GM12873 (cell line): ENCODE measurements at regions not wholly inside any gene's neighbourhood (a gene's known extent, or its start where the extent isn't known, plus 50 kb on each side); places are given as distances from the start of the nearest gene placed in this dataset.

Experiments used
- TF ChIP-seq, protein P1 (sequence below): IDR thresholded peaks from 2 replicates; pipeline ENCODE4 v1.5.1; 2012; ENCODE audit warnings: low read depth, mild to moderate bottlenecking, moderate library complexity, low read length, control low read depth; ENCODE audit not compliant: insufficient read depth; ENCODE audit errors: missing control alignments

DNA sequence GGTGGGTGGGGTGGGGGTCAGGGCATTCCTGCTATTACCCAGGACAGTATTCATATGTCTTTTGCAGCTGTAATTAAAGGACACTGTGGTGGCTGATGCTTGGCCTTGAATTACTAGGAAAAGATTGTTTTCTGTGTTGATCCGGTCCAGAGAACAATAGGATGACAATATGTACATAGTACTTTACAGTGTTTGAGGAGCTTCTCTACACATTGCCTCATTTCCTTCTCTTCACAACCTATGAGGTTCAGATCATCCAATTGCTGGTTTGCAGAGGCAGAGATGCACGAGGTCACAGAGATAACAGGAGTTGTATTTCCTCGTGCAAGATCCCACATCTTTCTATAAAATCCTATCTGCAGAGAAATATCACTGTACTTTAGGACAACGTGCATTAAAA is 119.5 kb downstream of the LIPG start:
- TF ChIP-seq, protein P1, sequence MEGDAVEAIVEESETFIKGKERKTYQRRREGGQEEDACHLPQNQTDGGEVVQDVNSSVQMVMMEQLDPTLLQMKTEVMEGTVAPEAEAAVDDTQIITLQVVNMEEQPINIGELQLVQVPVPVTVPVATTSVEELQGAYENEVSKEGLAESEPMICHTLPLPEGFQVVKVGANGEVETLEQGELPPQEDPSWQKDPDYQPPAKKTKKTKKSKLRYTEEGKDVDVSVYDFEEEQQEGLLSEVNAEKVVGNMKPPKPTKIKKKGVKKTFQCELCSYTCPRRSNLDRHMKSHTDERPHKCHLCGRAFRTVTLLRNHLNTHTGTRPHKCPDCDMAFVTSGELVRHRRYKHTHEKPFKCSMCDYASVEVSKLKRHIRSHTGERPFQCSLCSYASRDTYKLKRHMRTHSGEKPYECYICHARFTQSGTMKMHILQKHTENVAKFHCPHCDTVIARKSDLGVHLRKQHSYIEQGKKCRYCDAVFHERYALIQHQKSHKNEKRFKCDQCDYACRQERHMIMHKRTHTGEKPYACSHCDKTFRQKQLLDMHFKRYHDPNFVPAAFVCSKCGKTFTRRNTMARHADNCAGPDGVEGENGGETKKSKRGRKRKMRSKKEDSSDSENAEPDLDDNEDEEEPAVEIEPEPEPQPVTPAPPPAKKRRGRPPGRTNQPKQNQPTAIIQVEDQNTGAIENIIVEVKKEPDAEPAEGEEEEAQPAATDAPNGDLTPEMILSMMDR: no peak

DNA sequence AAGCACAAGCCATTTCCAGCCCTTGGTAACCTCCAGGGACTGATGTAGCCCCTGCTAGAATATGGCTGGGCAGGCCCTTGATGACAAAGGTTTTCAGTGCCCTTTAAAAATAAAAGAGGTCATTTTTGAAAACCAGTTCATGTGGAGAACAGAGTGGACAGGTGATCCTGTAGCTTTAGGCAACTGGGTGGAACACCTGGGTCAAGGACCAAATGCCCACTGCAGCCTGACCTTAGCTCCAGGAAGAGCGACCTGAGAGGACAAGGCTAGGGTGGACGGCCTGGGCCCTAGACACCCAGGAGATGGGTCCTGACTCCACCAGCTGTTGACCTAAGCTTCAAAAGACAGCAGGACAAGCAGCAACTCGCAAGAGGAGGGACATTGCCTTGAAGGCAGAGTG is 116.6 kb downstream of the LIPG start:
- TF ChIP-seq, protein P1: no peak

DNA sequence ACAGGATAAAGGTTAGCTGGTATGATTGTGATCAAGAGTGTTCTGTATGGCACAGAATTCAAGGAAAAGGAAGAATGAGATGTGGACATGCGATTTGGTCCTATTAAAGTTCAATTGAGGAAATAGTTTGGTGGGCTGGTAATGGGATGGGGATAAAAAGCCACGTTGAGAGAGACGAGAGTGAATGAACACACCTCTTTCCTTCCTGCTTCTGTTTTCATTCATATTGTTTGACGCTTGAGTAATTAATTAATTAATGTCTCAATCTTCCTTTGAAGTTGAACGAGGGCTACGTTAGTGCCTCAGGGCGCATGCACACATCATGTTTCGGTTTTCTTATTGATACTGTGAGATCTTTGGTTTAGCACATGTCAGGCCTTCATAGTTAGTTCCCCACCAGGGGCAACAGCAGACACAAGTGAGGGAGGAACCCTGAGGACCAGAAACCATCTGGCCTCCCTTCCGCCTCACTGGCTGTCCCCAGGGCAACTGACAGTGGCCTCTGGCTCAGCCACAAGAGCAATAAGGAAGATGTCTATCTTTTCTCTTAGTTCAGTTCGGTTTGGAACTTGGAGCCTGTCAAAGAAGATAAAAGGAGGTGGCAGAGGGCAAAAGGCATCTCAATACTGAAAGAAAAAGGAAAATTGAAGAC is 116.0 kb downstream of the LIPG start:
- TF ChIP-seq, protein P1: no peak

DNA sequence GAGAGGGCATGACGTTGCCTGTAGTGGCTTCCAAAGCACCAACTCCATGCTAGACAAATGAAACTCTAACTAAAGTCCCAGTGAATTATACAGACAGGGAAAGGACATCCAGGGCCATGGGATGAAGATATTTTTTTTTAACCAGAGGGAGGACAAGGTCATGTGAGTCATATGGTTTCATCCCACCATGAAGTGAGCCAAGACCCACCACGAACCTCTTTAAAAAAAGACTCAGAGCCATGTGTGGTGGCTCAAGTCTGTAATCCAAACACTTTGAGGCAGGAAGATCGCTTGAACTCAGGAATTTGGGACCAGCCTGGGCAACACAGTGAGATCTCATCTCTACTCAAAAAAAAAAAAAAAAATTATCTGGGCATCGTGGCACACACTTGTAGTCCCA is 115.2 kb downstream of the LIPG start:
- TF ChIP-seq, protein P1: no peak

DNA sequence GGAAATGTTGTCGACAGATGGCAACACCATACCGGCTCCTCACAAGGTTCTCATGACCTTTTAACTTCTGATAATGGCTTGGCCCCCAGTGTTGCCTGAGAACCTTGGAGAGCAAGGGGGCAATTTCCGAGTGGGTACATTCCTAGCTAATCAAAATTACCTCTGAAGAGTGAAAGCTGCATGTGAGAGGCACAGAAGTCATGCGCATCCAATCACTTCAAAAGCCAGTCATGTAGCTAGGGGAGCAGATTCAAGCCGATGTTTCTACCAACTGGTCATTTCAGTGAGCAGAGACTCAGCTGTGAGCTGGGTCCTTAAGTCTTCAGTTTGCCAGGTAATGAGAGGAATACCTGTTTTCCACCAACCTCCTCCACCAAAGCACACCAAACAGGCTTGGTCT is 111.4 kb downstream of the LIPG start:
- TF ChIP-seq, protein P1: no peak

DNA sequence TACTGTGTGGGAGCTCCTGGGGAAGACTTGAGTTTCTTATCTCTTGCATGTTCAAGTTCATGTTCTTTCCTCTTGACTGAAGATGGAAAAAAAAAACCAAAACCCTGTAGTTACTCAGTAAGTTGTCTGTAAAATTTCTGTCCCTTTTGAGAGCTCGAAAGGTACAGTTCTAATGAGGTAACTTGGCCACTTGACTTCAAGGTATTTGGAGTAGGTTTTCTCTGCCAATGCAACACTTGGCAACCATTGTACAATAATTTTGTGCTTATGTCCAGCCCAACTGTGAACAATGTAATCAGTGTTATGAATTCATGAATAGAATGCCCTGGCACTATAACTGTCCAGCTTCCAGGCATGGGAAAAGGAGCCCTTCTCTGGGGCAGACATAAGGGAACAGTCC is 111.0 kb downstream of the LIPG start:
- TF ChIP-seq, protein P1: no peak

DNA sequence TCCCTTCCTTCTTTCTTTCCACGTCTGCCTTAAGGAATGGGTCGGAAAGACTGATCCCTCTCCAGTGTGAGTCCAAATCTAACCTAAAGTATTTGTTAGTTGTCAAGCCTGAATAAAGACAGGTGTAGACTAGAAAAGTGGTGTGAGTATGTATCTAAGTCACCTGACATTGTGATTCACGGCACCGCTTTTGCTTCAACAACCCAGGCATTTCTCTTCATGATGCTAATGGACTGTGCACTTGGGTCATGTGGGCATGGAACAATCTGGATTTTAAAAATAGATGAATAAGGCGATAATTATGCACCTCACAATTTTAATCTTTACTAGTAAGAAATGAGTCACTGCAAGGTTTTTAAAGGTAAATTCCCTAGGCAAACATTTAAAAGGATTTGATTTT is 107.5 kb downstream of the LIPG start:
- TF ChIP-seq, protein P1: no peak
